Esophagus muscularis mucosa (tissue), 3 donors: ENCODE measurements at regions not wholly inside any gene's neighbourhood (a gene's known extent, or its start where the extent isn't known, plus 50 kb on each side); places are given as distances from the start of the nearest gene placed in this dataset.

ENCODE experiments used
- CTCF ChIP-seq, 3 experiments: fragments of 200-600 bp in 2 of 3; fragments of 450-650 bp in 1 of 3; sonication (generic) in 2 of 3; IDR thresholded peaks; one replicate each; pipeline ENCODE4 v1.5.1; 2017 to 2019; ENCODE audit warnings: antibody characterized with exemption in 3 of 3, mild to moderate bottlenecking in 2 of 3, moderate library complexity in 1 of 3
- POLR2AphosphoS5 ChIP-seq, 2 donors: sonication (generic); formaldehyde crosslinking; IDR thresholded peaks; one replicate each; pipeline ENCODE4 v1.6.1; 2017; ENCODE audit warnings: antibody characterized with exemption in 2 of 2

- TF ChIP-seq CTCF (IDR thresholded peaks at IDR 0.05), result no peak
- no peak for TF ChIP-seq POLR2AphosphoS5 (IDR thresholded peaks at IDR 0.05)
These were observed 517.8 kb upstream of the PAPPA start for GRCh38 chr9:115635680-115636383.
